Gastroesophageal sphincter (tissue), 3 donors: ENCODE measurements at regions not wholly inside any gene's neighbourhood (a gene's known extent, or its start where the extent isn't known, plus 50 kb on each side); places are given as distances from the start of the nearest gene placed in this dataset.

Source experiments
- EP300 ChIP-seq: sonication (generic); formaldehyde crosslinking; IDR thresholded peaks from one replicate; pipeline ENCODE4 v1.6.1; 2017; ENCODE audit warnings: antibody characterized with exemption, mild to moderate bottlenecking
- POLR2A ChIP-seq, 2 donors: fragments of 450-650 bp; IDR thresholded peaks; one replicate each; pipeline ENCODE4 v1.6.1; 2017; ENCODE audit warnings: antibody characterized with exemption in 2 of 2, mild to moderate bottlenecking in 2 of 2, moderate library complexity in 1 of 2
- TF ChIP-seq, protein P1 (sequence below), 4 experiments: fragments of 200-600 bp in 2 of 4; fragments of 450-650 bp in 2 of 4; sonication (generic) in 1 of 4; IDR thresholded peaks; one replicate each; pipeline ENCODE4 v1.5.1; 2017 to 2019; ENCODE audit warnings: antibody characterized with exemption in 4 of 4, mild to moderate bottlenecking in 2 of 4, moderate library complexity in 2 of 4

DNA sequence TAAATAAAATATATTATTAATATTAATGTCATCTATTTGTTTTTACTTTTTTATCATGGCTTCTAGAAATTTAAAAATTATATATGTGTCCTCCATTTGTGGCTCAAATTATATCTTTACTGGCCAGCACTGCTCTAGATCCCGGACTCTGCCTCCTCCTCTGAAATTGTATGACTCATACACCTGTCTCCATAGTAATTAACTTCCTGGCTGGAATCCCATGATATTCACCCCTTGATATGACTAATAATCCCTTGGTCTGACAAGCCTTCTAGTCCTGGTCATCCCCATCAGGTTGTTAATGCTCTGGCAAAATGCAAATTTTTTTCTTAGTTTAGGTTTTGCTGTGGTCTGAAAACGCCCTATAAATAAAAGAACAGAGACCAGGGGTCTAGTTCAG, 116.2 kb downstream of the BMP4 start:
- TF ChIP-seq, protein P1, sequence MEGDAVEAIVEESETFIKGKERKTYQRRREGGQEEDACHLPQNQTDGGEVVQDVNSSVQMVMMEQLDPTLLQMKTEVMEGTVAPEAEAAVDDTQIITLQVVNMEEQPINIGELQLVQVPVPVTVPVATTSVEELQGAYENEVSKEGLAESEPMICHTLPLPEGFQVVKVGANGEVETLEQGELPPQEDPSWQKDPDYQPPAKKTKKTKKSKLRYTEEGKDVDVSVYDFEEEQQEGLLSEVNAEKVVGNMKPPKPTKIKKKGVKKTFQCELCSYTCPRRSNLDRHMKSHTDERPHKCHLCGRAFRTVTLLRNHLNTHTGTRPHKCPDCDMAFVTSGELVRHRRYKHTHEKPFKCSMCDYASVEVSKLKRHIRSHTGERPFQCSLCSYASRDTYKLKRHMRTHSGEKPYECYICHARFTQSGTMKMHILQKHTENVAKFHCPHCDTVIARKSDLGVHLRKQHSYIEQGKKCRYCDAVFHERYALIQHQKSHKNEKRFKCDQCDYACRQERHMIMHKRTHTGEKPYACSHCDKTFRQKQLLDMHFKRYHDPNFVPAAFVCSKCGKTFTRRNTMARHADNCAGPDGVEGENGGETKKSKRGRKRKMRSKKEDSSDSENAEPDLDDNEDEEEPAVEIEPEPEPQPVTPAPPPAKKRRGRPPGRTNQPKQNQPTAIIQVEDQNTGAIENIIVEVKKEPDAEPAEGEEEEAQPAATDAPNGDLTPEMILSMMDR (IDR thresholded peaks at IDR 0.05) = no peak
- TF ChIP-seq POLR2A (IDR thresholded peaks at IDR 0.05) (no peak), EP300 (no peak)
